HepG2 (cell line): ENCODE measurements at regions not wholly inside any gene's neighbourhood (a gene's known extent, or its start where the extent isn't known, plus 50 kb on each side); places are given as distances from the start of the nearest gene placed in this dataset.

Experiments used
- CHD4 ChIP-seq: fragments of 200-600 bp; sonication (generic); IDR thresholded peaks from 2 replicates; pipeline ENCODE4 v1.7.0; 2017; ENCODE audit warnings: mild to moderate bottlenecking, low read length, borderline replicate concordance
- FOXO4 ChIP-seq: sonication (generic); formaldehyde crosslinking; conservative IDR thresholded peaks from 2 replicates; pipeline ENCODE4 v1.8.1; 2023; ENCODE audit warnings: missing genetic modification reagents
- KDM3A ChIP-seq: IDR thresholded peaks from 2 replicates; pipeline ENCODE4 v1.6.1; 2018; ENCODE audit warnings: low read depth, missing compliant biosample characterization
- MTA1 ChIP-seq: sonication (generic); formaldehyde crosslinking; IDR thresholded peaks from 2 replicates; pipeline ENCODE4 v1.4.0; 2020; ENCODE audit warnings: missing genetic modification reagents, mild to moderate bottlenecking, borderline replicate concordance
- NFRKB ChIP-seq: fragments of 450-650 bp; IDR thresholded peaks from 2 replicates; pipeline ENCODE4 v1.6.1; 2017
- ZNF256 ChIP-seq: sonication (generic); formaldehyde crosslinking; conservative IDR thresholded peaks from 2 replicates; pipeline ENCODE4 v1.4.0; 2020; ENCODE audit warnings: missing genetic modification reagents
- ZNF407 ChIP-seq: sonication (generic); formaldehyde crosslinking; IDR thresholded peaks from one replicate; pipeline ENCODE4 v1.5.1; 2020; ENCODE audit warnings: mild to moderate bottlenecking, missing genetic modification reagents; ENCODE audit errors: not compliant biosample characterization
- ZNF724P ChIP-seq: sonication (generic); formaldehyde crosslinking; IDR thresholded peaks from 2 replicates; pipeline ENCODE4 v1.8.0; 2022; ENCODE audit warnings: missing genetic modification reagents, borderline replicate concordance
- ZNF777 ChIP-seq: sonication (generic); formaldehyde crosslinking; IDR thresholded peaks from 2 replicates; pipeline ENCODE4 v1.4.0; 2020; ENCODE audit warnings: missing genetic modification reagents
- ZNF891 ChIP-seq: sonication (generic); formaldehyde crosslinking; IDR thresholded peaks from 2 replicates; pipeline ENCODE4 v1.5.0; 2020; ENCODE audit warnings: mild to moderate bottlenecking, missing genetic modification reagents
- TF ChIP-seq, protein P1 (sequence below): sonication (generic); formaldehyde crosslinking; conservative IDR thresholded peaks from 2 replicates; pipeline ENCODE4 v1.4.0; 2020; ENCODE audit warnings: missing genetic modification reagents
- TF ChIP-seq, protein P2 (sequence below): sonication (generic); formaldehyde crosslinking; IDR thresholded peaks from 2 replicates; pipeline ENCODE4 v1.5.1; 2020; ENCODE audit warnings: mild to moderate bottlenecking, missing genetic modification reagents

DNA sequence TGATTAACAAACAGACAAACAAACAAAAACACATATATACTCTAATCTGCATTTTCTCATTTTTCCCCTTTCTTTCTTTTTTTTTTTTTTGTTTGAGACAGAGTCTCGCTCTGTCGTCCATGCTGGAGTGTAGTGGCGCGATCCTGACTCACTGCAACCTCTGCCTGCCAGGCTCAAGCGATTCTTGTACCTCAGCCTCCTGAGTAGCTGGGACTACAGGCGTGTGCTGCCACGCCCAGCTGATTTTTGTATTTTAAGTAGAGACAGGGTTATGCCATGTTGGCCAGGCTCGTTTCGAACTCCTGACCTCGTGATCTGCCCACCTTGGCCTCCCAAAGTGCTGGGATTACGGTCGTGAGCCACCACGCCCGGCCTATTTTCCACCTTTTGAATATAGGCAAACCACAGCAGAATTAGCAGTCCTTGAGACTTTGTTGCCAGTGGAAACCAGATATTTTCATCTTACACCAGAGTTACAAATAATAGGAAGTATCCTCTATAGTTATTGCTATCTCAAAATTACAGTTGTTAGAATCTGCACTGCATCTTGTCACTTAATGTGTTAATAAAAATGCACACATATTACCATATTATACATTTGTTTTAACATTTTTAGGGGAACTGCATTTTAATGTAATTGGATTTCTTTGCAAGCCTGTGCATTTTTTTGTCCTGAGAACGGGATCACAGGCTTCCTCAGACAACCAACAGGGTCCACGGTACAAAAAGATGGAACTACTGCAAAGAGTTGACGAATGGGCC lies 208.2 kb upstream of the ZNF217 start (continued):
- TF ChIP-seq, protein P1, sequence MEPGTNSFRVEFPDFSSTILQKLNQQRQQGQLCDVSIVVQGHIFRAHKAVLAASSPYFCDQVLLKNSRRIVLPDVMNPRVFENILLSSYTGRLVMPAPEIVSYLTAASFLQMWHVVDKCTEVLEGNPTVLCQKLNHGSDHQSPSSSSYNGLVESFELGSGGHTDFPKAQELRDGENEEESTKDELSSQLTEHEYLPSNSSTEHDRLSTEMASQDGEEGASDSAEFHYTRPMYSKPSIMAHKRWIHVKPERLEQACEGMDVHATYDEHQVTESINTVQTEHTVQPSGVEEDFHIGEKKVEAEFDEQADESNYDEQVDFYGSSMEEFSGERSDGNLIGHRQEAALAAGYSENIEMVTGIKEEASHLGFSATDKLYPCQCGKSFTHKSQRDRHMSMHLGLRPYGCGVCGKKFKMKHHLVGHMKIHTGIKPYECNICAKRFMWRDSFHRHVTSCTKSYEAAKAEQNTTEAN (CRISPR knock-in tag): 0 out of 2 replicates have a peak, but pooled peaks have one; percentile 16
- 0 out of 2 replicates have a peak, but pooled peaks have one; percentile 16 for TF ChIP-seq KDM3A (CRISPR knock-in tag)
- TF ChIP-seq ZNF256 (CRISPR knock-in tag): 0 out of 2 replicates have a peak, but pooled peaks have one; percentile 49
- TF ChIP-seq, protein P2, sequence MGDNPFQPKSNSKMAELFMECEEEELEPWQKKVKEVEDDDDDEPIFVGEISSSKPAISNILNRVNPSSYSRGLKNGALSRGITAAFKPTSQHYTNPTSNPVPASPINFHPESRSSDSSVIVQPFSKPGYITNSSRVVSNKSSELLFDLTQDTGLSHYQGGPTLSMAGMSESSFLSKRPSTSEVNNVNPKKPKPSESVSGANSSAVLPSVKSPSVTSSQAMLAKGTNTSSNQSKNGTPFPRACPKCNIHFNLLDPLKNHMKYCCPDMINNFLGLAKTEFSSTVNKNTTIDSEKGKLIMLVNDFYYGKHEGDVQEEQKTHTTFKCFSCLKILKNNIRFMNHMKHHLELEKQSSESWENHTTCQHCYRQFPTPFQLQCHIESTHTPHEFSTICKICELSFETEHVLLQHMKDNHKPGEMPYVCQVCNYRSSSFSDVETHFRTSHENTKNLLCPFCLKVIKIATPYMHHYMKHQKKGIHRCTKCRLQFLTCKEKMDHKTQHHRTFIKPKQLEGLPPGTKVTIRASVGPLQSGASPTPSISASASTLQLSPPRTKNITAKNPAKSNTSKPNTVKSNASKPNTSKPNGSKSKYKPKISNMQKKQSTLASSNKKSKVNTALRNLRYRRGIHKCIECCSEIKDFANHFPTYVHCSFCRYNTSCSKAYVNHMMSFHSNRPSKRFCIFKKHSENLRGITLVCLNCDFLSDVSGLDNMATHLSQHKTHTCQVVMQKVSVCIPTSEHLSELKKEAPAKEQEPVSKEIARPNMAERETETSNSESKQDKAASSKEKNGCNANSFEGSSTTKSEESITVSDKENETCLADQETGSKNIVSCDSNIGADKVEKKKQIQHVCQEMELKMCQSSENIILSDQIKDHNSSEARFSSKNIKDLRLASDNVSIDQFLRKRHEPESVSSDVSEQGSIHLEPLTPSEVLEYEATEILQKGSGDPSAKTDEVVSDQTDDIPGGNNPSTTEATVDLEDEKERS: peak; percentile 75; the same call in 1 of the 2 replicates
- 0 out of 2 replicates have a peak, but pooled peaks have one; percentile 59 for TF ChIP-seq ZNF891 (CRISPR knock-in tag)
- TF ChIP-seq FOXO4: 0 out of 2 replicates have a peak, but pooled peaks have one; percentile 84
- TF ChIP-seq ZNF724P: no peak
- no peak; the same call in none of the 2 replicates for TF ChIP-seq ZNF777 (CRISPR knock-in tag)
- peak; percentile 30 for TF ChIP-seq ZNF407 (CRISPR knock-in tag)
- TF ChIP-seq MTA1: 0 out of 2 replicates have a peak, but pooled peaks have one; percentile 6
- peak; percentile 54; the same call in 1 of the 2 replicates for TF ChIP-seq CHD4
- no peak for TF ChIP-seq NFRKB
